NCI-H1436 treated with DMSO at 0.1 percent for 48 hours (cell line): ENCODE measurements at regions not wholly inside any gene's neighbourhood (a gene's known extent, or its start where the extent isn't known, plus 50 kb on each side); places are given as distances from the start of the nearest gene placed in this dataset.

ENCODE experiments used
- DNase-seq: peaks from one replicate; lab custom pipeline; 2025; lab: John Stamatoyannopoulos, UW

GRCh38 chr6:164216368-164216767, 801.9 kb downstream of the QKI start:
- peak; percentile 28 for DNase-seq

- no peak for DNase-seq
Observed at GRCh38 chr6:164214066-164214465, 799.5 kb downstream of the QKI start.

DNA sequence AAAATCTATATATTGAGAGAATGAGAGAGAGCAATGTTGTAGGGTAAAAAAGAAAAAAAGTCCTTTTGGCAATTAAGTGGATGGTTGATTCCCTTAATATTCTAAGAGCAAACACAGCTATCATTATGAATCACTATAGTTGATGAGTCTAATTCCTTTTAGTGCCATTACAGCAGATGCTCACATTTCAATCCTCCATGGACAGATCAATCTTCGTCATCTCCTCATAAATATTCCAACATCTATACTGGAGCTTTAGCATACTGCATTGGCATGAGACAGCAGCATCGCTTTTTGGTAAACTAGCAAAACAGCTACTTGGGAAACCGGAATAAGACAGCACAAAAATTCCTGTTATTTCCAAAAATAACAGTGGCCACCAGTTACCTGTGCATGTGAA, 796.7 kb downstream of the QKI start:
- no peak for DNase-seq

- no peak for DNase-seq
Observed at GRCh38 chr6:164210783-164211182, 796.3 kb downstream of the QKI start.

GRCh38 chr6:164210323-164210722, 795.8 kb downstream of the QKI start:
- DNase-seq = no peak

DNA sequence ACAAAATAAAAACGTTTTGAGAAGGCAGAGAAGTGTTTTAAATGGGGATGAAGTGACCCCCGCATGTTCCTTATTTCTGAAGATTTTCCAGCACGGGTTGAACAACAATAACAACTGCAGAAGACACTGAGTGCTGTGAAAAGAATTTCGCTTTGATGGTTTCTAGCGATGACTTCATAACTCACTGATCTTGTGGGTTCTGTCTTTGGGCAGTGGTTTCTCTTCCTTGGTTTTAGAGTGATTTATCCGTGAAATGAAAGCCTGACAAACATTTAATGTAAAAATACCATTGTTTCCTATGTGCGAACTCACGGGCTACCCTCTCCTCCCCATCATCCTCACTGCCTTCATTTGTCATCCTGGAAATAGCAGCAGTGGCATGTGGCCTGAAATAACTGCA, 793.9 kb downstream of the QKI start:
- DNase-seq = no peak

DNA sequence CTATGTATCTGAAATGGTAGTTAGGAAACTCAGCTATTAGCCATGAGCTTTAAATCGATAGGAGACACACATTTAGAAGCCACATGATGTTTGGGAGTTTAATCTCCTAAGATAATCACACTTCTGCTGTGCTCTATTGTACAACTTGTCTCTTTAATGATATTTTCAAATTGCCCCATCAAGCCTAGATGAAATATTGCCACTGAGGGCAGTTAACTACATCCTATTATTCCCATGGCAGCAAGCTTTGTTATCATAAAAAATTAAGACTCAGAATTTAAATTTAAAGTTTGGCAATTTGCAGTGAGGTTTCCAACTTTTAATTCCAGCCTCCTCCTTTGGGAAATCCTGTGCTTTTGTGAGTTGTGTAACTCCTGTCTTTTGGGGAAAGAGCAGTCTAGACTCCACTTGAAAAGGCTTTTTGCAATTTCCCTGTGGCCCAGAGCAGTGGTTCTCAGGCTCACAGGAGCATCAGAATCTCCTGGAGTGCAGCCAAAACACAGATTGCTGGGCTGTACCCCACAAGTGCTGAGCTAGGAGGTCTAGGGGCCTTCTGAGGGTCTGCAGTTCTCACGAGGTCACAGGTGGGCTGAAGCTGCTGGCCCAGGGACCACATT, 792.4 kb downstream of the QKI start:
- DNase-seq = no peak

- no peak for DNase-seq
Observed at GRCh38 chr6:164200071-164200470, 785.6 kb downstream of the QKI start.

DNA sequence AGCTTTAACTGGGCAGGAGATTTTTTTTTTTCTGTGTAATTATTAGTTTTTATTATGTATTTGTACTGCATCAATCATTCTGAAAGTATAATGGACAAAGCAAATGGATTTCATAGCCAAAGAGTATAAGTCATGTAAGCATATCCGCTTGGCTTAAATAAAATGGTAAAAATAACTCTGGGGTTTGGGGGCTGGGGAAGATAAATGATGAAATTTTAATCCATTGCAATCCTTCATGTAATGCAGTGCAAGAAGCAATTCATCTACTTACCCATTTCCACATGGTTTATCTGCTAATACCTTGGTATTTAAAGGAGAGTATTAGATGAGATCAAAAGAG, 781.4 kb downstream of the QKI start:
- DNase-seq = no peak

DNA sequence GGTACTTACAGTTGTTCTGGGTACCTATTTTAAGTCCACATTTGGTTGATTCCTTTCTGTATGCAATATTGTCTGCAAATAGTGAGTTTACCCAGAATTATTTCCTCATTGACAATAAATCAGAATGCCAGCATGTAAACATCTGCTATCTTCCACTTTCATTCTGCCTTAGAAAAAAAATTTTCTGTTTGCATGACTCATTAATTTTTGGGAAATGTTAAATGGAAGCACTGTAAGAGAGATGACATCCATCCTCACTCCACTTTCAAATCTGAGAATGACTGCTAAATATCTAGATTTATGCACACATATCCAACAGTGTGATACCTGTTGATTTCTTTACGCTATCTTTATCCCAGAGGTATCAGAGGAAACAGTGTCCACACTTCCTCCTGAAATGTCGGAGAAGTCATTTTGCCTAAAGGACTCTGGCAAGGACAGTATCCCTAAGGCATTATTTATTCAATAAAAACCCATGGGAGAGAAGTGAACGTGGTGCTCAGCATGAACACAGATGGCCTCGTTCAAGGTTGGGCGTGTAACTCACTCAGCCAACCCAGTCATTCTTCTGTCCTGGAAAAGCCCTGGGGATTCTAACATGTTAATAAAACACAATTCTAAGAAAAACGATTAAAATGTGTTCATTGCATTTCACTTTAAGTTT, 780.9 kb downstream of the QKI start:
- DNase-seq = no peak

DNA sequence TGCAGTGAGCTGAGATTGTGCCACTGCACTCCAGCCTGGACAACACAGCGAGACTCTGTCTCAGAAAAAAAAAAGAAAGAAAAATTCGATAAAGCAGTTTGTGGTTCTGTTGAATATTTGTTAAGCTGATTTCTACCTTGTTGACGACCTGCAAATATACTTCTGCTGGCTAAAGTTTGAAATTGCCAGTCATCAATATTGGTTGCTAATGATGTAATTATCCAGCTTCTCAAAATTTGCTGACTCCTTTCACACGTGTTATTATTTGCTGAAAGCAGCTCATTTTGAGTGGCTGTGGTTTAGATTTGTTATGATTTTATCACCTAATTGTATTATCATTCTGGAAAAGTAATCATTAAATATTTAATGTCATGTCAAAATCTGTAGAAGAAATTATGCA, 774.3 kb downstream of the QKI start:
- no peak for DNase-seq

- DNase-seq = no peak
Observed at GRCh38 chr6:164185471-164185871, 771.0 kb downstream of the QKI start.

GRCh38 chr6:164184410-164184809, 769.9 kb downstream of the QKI start:
- no peak for DNase-seq

DNA sequence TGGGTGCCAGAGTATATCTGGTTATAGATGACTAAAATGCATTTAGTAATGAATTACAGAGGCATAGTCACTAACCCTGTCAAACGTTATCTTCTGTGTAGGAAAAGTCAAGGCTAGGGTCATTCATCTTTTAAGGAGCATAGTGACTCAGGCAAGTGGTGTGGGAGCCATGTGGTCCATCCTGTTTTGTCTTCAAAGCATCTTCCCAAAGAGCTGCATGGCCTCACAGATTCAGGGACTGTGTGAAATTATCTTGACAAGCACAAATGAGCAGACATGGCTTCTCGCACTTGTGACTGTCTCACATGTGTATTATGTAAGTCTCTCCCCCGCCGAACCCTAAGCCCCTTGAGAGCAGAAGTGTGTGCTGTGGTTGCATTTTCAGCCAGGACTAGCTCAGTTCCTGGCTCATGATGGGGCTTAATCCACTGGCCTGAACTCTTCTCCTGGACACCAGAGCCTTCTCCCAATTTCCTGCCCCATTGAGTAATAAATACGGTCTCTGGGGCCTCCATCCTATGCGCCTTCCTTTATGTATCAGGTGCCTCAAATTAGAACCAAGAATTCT, 769.1 kb downstream of the QKI start:
- DNase-seq = no peak

GRCh38 chr6:164178679-164179332, 764.3 kb downstream of the QKI start:
- no peak for DNase-seq

DNA sequence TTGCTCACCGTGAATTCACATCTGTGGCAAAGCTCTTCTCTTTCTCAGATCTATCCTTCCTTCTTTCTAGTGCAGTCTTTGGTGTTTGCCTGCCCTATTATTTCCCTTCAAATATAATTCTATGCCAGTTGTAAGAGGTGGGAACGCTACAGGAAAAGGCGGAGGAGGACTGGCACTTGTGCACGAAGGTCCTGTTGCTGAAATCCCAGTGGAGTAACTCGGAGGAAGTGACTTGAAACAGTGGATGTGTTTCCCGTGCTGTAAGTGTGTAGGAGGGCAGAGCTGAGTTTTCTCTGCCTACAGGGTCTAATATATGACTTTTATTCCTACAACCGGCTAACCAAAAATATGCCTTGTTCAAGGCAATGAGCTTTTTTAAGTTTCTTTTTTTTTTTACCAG, 754.8 kb downstream of the QKI start:
- no peak for DNase-seq

DNA sequence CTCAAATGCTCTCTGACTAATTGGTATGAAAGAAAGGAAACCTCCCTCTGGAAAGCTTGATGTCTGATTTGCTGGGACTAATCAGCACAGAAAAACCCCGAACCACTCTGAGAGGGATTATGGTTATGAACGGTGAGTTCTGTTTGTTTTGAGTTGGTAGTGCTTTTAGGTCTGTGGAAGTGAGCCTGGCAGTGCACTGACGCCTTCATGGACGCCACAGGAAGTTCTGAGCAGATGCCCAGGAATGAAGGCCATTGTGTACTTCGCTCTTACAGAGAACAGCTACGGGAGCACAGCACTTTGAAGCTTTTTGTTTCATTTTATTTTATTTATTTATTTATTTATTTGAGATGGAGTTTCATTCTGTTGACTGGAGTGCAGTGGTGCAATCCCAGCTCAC, 754.1 kb downstream of the QKI start:
- no peak for DNase-seq

GRCh38 chr6:164167873-164168405, 753.4 kb downstream of the QKI start:
- DNase-seq = no peak

DNA sequence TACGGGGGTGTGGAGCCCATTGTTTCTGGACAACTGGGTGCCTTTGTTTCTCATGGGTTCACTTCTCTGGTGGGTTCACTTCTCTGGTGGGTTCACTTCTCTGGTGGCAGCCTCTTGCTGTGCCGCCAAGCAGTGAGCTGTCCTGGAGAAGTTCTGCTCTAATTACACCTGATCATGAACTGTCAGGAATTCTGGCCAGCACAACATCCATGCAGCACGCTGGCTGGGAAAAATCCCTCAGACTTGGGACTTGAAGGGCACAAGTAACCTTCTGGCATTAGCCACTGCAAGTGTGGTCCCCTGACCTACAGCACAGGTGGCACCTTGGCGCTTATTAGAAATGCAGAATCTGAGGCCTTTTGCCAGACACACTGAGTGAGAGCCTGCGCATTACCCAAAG, 752.5 kb downstream of the QKI start:
- DNase-seq = no peak

DNA sequence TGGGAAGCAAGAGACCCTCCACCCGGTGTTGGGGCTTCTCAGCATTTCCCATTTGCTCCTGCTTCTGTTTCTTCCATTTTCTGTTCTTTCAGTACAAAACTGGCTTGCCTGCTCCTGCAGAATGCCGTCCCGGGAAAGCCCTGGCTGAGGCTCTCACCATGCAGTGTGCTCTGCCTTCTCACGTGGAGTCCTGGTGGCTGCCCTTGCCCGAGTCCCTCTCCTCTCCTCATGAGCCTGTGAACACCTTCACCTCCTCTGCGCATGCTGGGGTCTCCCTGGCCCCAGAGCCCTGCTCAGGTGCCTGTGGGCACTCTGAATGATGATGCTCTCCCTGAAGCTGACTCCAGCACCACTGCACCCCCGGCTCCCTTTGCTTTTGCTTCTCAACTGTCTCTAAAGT, 752.0 kb downstream of the QKI start:
- DNase-seq = no peak

DNA sequence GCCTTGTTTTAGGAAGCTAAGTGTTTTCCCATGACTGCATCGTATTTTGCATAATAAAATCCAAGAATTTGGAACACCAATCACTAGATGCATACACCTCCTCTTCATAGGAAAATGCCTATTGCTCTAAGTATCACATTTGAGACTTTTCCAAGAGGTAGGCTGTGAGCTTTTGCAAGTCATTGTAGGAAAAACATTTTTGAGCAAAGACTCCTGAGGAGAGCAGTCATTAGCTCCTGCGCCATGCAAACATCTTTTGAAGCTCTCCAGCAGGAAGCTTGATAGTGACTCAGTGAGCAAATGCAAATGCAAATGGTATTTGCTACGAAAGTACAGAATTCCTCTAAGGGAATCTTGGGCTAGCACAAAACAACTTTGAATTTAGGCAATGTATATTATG, 750.4 kb downstream of the QKI start:
- no peak for DNase-seq

DNA sequence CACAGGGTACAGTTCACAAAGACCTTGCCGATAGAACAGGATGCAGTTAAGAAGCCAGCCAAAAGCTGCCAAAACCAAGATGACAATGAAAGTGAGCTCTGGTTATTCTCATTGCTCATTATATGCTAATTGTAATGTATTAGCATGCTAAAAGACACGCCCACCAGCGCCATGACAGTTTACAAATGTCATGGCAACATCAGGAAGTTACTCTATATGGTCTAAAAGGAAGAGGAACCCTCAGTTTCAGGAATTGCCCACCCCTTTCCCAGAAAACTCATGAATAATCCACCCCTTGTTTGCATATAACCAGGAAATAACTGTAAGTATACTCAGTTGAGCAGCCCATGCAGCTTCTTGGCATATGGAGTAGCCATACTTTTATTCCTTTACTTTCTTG, 748.7 kb downstream of the QKI start:
- no peak for DNase-seq

- no peak for DNase-seq
Observed at GRCh38 chr6:164159061-164159460, 744.5 kb downstream of the QKI start.
